HepG2 (cell line): ENCODE measurements at regions not wholly inside any gene's neighbourhood (a gene's known extent, or its start where the extent isn't known, plus 50 kb on each side); places are given as distances from the start of the nearest gene placed in this dataset.

ENCODE experiments used
- NCOR1 ChIP-seq: fragments of 200-600 bp; sonication (generic); IDR thresholded peaks from 2 replicates; pipeline ENCODE4 v1.7.0; 2017; ENCODE audit warnings: antibody characterized with exemption, low read length, borderline replicate concordance
- PLSCR1 ChIP-seq: sonication (generic); formaldehyde crosslinking; IDR thresholded peaks from 2 replicates; pipeline ENCODE4 v1.5.0; 2020; ENCODE audit warnings: missing genetic modification reagents, mild to moderate bottlenecking, borderline replicate concordance
- SMAD1 ChIP-seq: sonication (generic); formaldehyde crosslinking; IDR thresholded peaks from 2 replicates; pipeline ENCODE4 v1.4.0; 2020; ENCODE audit warnings: missing genetic modification reagents, low read depth, mild to moderate bottlenecking, borderline replicate concordance
- SMARCE1 ChIP-seq: fragments of 450-650 bp; IDR thresholded peaks from 2 replicates; pipeline ENCODE4 v1.6.1; 2017; ENCODE audit warnings: borderline replicate concordance
- ZBTB8A ChIP-seq: sonication (generic); formaldehyde crosslinking; IDR thresholded peaks from 2 replicates; pipeline ENCODE4 v1.4.0; 2020; ENCODE audit warnings: mild to moderate bottlenecking, low read depth, missing genetic modification reagents, borderline replicate concordance
- ZFP1 ChIP-seq: IDR thresholded peaks from 2 replicates; pipeline ENCODE4 v1.6.1; 2016
- ZHX2 ChIP-seq, 2 experiments: sonication (generic) in 1 of 2; formaldehyde crosslinking in 1 of 2; IDR thresholded peaks; 2 replicates each; pipeline versions ENCODE4 v1.6.1 to v1.9.0; 2014 to 2022; ENCODE audit warnings: antibody characterized with exemption in 1 of 2, borderline replicate concordance in 1 of 2, inconsistent platforms in 1 of 2, low read depth in 1 of 2, missing genetic modification reagents in 1 of 2
- ZSCAN20 ChIP-seq: sonication (generic); formaldehyde crosslinking; IDR thresholded peaks from 2 replicates; pipeline ENCODE4 v1.4.0; 2020; ENCODE audit warnings: missing genetic modification reagents, mild to moderate bottlenecking, borderline replicate concordance

- no peak for TF ChIP-seq ZHX2 (IDR thresholded peaks at IDR 0.05; ENCODE audit: low read depth)
- TF ChIP-seq ZHX2 (CRISPR knock-in tag; IDR thresholded peaks at IDR 0.05; ENCODE audit: borderline replicate concordance): no peak
- no peak for TF ChIP-seq ZSCAN20 (CRISPR knock-in tag)
- TF ChIP-seq NCOR1: no peak
- TF ChIP-seq SMARCE1: no peak
- no peak for TF ChIP-seq ZBTB8A
- no peak for TF ChIP-seq PLSCR1 (CRISPR knock-in tag)
- TF ChIP-seq SMAD1 (CRISPR knock-in tag): no peak
- no peak for TF ChIP-seq ZFP1 (CRISPR knock-in tag)
These were observed 155.0 kb upstream of the TMEM132C start (continued) for GRCh38 chr12:128111951-128112350.
